Osteocyte (in vitro differentiated cells): ENCODE measurements at regions not wholly inside any gene's neighbourhood (a gene's known extent, or its start where the extent isn't known, plus 50 kb on each side); places are given as distances from the start of the nearest gene placed in this dataset.

Experiments used
- DNase-seq: peaks from one replicate; pipeline ENCODE4 v3.0.0; 2021; ENCODE audit warnings: mixed read lengths; ENCODE audit not compliant: unreplicated experiment; ENCODE audit errors: extremely low spot score
- H3K27ac Mint-ChIP-seq: one replicate; pipeline ENCODE4 v1.8.0; 2021; ENCODE audit warnings: mild to moderate bottlenecking, mixed read lengths; ENCODE audit not compliant: unreplicated experiment
- H3K27me3 Mint-ChIP-seq: one replicate; pipeline ENCODE4 v1.8.0; 2021; ENCODE audit warnings: mixed read lengths; ENCODE audit not compliant: unreplicated experiment
- H3K36me3 Mint-ChIP-seq: one replicate; pipeline ENCODE4 v1.8.0; 2021; ENCODE audit warnings: mixed read lengths; ENCODE audit not compliant: unreplicated experiment
- H3K4me1 Mint-ChIP-seq: one replicate; pipeline ENCODE4 v1.8.0; 2021; ENCODE audit warnings: mixed read lengths; ENCODE audit not compliant: unreplicated experiment
- H3K4me3 Mint-ChIP-seq: one replicate; pipeline ENCODE4 v1.8.0; 2021; ENCODE audit warnings: mild to moderate bottlenecking, moderate library complexity, mixed read lengths; ENCODE audit not compliant: unreplicated experiment
- H3K9me3 Mint-ChIP-seq: one replicate; pipeline ENCODE4 v1.8.0; 2021; ENCODE audit warnings: mixed read lengths; ENCODE audit not compliant: unreplicated experiment
- TF ChIP-seq, protein P1 (sequence below): fragments of 200-600 bp; sonication (generic); IDR thresholded peaks from 2 replicates; pipeline ENCODE4 v1.5.0; 2021; ENCODE audit warnings: antibody characterized with exemption, mild to moderate bottlenecking, moderate library complexity

DNA sequence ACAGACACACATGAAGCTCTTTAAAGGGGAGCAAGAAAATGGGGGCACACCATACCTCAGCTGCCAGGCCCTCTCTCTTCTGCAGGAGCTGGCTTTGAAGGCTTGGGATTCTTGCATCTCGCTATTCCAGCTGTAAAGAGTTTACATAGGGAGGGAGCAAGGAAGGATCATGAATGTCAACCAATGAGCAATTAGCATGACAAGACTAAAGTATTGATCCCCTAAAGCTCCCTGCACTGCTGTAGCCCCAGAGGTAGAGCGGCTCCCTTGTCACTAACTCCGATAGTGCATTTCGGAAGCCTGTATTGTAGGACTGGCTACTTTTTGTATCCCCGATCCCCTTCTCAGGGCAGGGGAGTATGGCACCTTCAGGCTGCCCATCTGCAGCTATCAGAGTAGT lies 113.4 kb upstream of the PMFBP1 start:
- no peak for DNase-seq
- peaks cover 16% of the 10 kb centered on the region for H3K4me1 Mint-ChIP-seq
- TF ChIP-seq, protein P1, sequence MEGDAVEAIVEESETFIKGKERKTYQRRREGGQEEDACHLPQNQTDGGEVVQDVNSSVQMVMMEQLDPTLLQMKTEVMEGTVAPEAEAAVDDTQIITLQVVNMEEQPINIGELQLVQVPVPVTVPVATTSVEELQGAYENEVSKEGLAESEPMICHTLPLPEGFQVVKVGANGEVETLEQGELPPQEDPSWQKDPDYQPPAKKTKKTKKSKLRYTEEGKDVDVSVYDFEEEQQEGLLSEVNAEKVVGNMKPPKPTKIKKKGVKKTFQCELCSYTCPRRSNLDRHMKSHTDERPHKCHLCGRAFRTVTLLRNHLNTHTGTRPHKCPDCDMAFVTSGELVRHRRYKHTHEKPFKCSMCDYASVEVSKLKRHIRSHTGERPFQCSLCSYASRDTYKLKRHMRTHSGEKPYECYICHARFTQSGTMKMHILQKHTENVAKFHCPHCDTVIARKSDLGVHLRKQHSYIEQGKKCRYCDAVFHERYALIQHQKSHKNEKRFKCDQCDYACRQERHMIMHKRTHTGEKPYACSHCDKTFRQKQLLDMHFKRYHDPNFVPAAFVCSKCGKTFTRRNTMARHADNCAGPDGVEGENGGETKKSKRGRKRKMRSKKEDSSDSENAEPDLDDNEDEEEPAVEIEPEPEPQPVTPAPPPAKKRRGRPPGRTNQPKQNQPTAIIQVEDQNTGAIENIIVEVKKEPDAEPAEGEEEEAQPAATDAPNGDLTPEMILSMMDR = no peak
- H3K9me3 Mint-ChIP-seq = no peaks in the 10 kb centered on the region
- no peak overlapping the region for H3K27ac Mint-ChIP-seq
- no peak overlapping the region for H3K4me3 Mint-ChIP-seq
- H3K36me3 Mint-ChIP-seq = peaks cover 6% of the 10 kb centered on the region
- H3K27me3 Mint-ChIP-seq = no peaks in the 10 kb centered on the region

DNA sequence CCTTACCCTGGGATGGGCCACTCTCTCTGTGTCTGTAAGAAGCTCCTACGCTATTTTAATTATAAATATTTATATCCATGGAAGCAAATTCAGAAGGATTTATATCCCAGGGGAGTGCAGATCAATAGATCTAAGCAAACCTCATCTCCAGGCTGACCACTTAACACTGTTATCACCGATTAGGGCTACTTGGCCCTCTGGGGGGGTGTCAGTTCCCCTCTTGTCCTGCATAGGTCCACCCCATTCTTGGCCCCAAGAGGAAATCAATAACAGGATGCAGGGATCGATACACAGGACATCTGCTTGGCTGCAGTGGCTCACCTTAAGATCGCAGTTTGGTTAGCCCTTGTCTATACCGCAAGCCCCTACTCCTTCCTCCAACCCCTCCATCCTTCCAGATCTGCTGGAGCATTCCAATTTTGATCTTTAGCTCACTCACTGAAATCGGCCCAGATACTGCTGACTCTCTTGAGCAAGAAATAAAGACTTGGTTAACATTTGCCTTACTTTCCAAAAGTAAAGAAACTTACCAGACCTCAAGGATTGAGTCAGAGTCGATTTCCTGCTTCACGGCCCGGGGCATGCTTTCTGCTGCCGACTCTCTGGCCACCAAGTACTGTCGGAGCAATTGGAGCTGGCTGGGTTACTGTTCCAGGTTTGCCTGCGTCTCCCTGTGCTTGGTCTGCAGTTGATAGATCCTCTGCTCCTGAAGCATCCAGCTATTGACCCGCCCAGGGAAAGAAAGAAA lies 112.3 kb upstream of the PMFBP1 start:
- peaks cover 6% of the 10 kb centered on the region for H3K36me3 Mint-ChIP-seq
- H3K4me3 Mint-ChIP-seq = no peak overlapping the region
- DNase-seq = no peak
- TF ChIP-seq, protein P1 = no peak
- no peaks in the 10 kb centered on the region for H3K27me3 Mint-ChIP-seq
- no peak overlapping the region for H3K27ac Mint-ChIP-seq
- no peaks in the 10 kb centered on the region for H3K9me3 Mint-ChIP-seq
- H3K4me1 Mint-ChIP-seq = peaks cover 11% of the 10 kb centered on the region

DNA sequence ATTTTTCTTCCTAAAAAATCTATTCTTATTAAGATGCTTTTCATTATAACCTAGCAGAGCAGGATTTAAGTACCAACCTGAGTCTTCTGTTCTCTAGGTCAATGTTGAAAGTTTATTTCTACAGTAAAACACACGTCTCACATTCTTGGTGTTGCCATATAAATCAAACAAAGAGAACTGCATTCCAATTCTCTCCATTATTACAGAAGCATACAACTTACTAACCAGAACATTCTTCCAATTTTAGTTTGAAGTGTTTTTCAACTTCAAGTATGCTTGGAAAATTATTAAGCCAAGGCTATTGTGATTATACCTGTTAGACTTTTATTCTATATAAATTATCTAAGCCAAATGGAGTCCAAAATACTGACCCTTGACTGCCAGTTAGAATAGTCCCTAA lies 110.4 kb upstream of the PMFBP1 start:
- H3K4me1 Mint-ChIP-seq = peaks cover 7% of the 10 kb centered on the region
- no peaks in the 10 kb centered on the region for H3K9me3 Mint-ChIP-seq
- no peak overlapping the region for H3K27ac Mint-ChIP-seq
- no peaks in the 10 kb centered on the region for H3K27me3 Mint-ChIP-seq
- H3K36me3 Mint-ChIP-seq = peaks cover 6% of the 10 kb centered on the region
- no peak for DNase-seq
- no peak overlapping the region for H3K4me3 Mint-ChIP-seq
- TF ChIP-seq, protein P1 = no peak

DNA sequence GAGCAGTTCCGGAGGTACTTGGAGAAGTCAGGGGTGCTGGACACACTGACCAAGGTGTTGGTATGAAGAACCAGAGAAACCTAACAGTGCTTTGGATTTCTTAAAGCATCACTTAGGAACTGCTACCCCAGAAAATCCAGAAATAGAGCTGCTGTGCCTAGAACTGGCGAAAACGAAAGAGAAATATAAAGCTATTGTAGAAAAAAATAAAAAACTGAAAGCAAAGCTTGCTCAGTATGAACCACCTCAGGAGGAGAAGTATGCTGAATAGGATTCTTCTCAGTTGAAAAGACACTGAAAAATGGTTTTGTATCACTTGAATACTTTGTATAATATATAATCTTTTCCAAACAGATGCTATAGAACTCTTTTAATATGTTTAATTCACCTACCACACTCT lies 106.3 kb upstream of the PMFBP1 start:
- Mint-ChIP-seq H3K36me3 (no peaks in the 10 kb centered on the region), H3K9me3 (no peaks in the 10 kb centered on the region), H3K27ac (no peak overlapping the region), H3K4me1 (no peaks in the 10 kb centered on the region), H3K4me3 (no peak overlapping the region), H3K27me3 (no peaks in the 10 kb centered on the region)
- TF ChIP-seq, protein P1 = no peak
- DNase-seq = no peak

DNA sequence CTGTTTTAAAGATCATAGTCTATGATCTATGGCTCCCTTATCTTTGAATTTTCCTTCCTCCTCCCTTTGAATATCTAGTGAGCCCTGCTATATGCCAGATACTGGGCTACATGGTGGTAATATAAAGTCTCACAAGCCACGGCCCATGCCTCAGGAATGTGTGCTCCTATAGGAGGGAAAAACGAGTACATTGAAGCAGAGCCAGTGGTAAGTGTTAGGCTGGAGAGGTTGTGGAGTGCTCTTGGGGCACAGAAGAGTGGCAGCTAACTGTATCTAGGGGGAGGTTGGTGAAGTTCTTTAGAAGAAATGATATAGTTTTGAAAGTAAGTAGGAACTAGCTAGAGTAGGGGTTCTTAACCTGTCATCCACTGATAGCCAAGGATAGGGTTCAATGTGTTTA lies 105.8 kb upstream of the PMFBP1 start:
- no peaks in the 10 kb centered on the region for H3K36me3 Mint-ChIP-seq
- TF ChIP-seq, protein P1 = no peak
- no peaks in the 10 kb centered on the region for H3K9me3 Mint-ChIP-seq
- DNase-seq = no peak
- no peaks in the 10 kb centered on the region for H3K4me1 Mint-ChIP-seq
- H3K4me3 Mint-ChIP-seq = no peak overlapping the region
- H3K27ac Mint-ChIP-seq = no peak overlapping the region
- no peaks in the 10 kb centered on the region for H3K27me3 Mint-ChIP-seq
